ENCODE measurements at regions not wholly inside any gene's neighbourhood (a gene's known extent, or its start where the extent isn't known, plus 50 kb on each side); places are given as distances from the start of the nearest gene placed in this dataset.

DNA sequence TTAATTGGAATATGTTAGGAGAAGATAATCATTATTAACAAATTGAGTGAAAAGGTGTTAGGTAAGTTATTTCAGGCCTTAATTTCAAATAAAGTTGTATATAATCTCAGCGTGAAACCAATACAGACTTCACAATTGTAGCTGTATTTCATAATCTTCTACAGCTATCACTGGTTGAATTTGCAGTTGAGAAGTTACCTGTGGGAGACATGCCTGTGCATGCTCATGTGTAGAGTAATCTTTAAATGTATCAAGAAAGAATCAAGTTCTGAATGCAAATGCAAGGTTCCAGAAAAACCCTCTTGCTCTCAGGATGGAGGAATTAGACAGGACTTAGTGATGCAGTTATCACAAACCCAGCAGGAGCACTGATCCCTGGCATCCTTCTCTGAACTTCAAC, 938.4 kb upstream of the SLC10A2 start:
- TF ChIP-seq EZH2 (IDR thresholded peaks at IDR 0.05; ENCODE audit: low read length, missing control alignments): no peak
- TF ChIP-seq CTCF (conservative IDR thresholded peaks at IDR 0.05 in 1 of 2, IDR thresholded peaks at IDR 0.05 in 1 of 2; ENCODE audit: low read depth in 1 of 2, low read length in 2 of 2): no peak
